GM23338 (cell line): ENCODE measurements at regions not wholly inside any gene's neighbourhood (a gene's known extent, or its start where the extent isn't known, plus 50 kb on each side); places are given as distances from the start of the nearest gene placed in this dataset.

Experiments
- ATAC-seq: fragments of 200-7000 bp; cut with Tn5 transposase; 3 replicates; pipeline ENCODE4 v1.9.1; 2020
- DNase-seq: peaks from one replicate; pipeline ENCODE4 v3.0.0-alpha.2; 2015; ENCODE audit warnings: low spot score
- H2AFZ ChIP-seq: fragments of 200-600 bp; sonication (generic); 2 replicates; pipeline ENCODE4 v1.8.0; 2016; ENCODE audit warnings: antibody characterized with exemption, mild to moderate bottlenecking, moderate library complexity
- H3F3A ChIP-seq: fragments of 200-600 bp; sonication (generic); replicated peaks from 2 replicates; pipeline ENCODE4 v1.8.0; 2017; ENCODE audit warnings: antibody characterized with exemption, mixed run types, low read depth
- H3K27ac ChIP-seq: fragments of 200-600 bp; sonication (generic); 2 replicates; pipeline ENCODE4 v1.6.1; 2016; ENCODE audit warnings: low read depth
- H3K27me3 ChIP-seq: fragments of 200-600 bp; sonication (generic); 2 replicates; pipeline ENCODE4 v1.8.0; 2016; ENCODE audit warnings: mild to moderate bottlenecking, mixed run types, moderate library complexity; ENCODE audit not compliant: insufficient read depth
- H3K36me3 ChIP-seq: fragments of 200-600 bp; sonication (generic); 2 replicates; pipeline ENCODE4 v1.8.0; 2016; ENCODE audit warnings: mild to moderate bottlenecking; ENCODE audit not compliant: insufficient read depth
- H3K4me1 ChIP-seq: fragments of 200-600 bp; sonication (generic); 2 replicates; pipeline ENCODE4 v1.8.0; 2016; ENCODE audit warnings: mild to moderate bottlenecking, moderate library complexity; ENCODE audit not compliant: insufficient read depth
- H3K4me2 ChIP-seq: fragments of 200-600 bp; sonication (generic); 2 replicates; pipeline ENCODE4 v1.7.1; 2017; ENCODE audit warnings: mixed run types
- H3K4me3 ChIP-seq: fragments of 200-600 bp; sonication (generic); 2 replicates; pipeline ENCODE4 v1.6.1; 2016; ENCODE audit warnings: mixed run types
- H3K79me2 ChIP-seq: fragments of 200-600 bp; sonication (generic); replicated peaks from 2 replicates; pipeline ENCODE4 v1.8.0; 2017; ENCODE audit warnings: mild to moderate bottlenecking; ENCODE audit not compliant: insufficient read depth
- H3K9me2 ChIP-seq: fragments of 200-600 bp; sonication (generic); 2 replicates; pipeline ENCODE4 v1.8.0; 2017; ENCODE audit not compliant: insufficient read depth
- H4K20me1 ChIP-seq: fragments of 200-600 bp; sonication (generic); replicated peaks from 2 replicates; pipeline ENCODE4 v1.8.0; 2017; ENCODE audit warnings: mild to moderate bottlenecking; ENCODE audit not compliant: insufficient read depth
- H3K27ac Mint-ChIP-seq: 2 replicates; pipeline ENCODE4 v1.8.0; 2020; ENCODE audit warnings: inconsistent platforms, mild to moderate bottlenecking, moderate library complexity, mixed read lengths
- H3K27me3 Mint-ChIP-seq: 3 replicates; pipeline ENCODE4 v1.8.0; 2022; ENCODE audit warnings: low read depth, mild to moderate bottlenecking, moderate library complexity, mixed read lengths, inconsistent platforms; ENCODE audit not compliant: insufficient read depth, poor library complexity
- H3K36me3 Mint-ChIP-seq: 3 replicates; pipeline ENCODE4 v1.8.0; 2021; ENCODE audit warnings: low read depth, mild to moderate bottlenecking, inconsistent platforms, moderate library complexity, mixed read lengths
- H3K4me1 Mint-ChIP-seq: 3 replicates; pipeline ENCODE4 v1.8.0; 2020; ENCODE audit warnings: mild to moderate bottlenecking, inconsistent platforms, mixed read lengths
- H3K4me3 Mint-ChIP-seq: 3 replicates; pipeline ENCODE4 v1.8.0; 2021; ENCODE audit warnings: moderate library complexity, mild to moderate bottlenecking, inconsistent platforms, mixed read lengths
- H3K9me3 Mint-ChIP-seq: 3 replicates; pipeline ENCODE4 v1.8.0; 2020; ENCODE audit warnings: moderate library complexity, mild to moderate bottlenecking, inconsistent platforms, mixed read lengths
- CREB1 ChIP-seq: fragments of 250-450 bp; sonication (Bioruptor Pico); IDR thresholded peaks from 2 replicates; pipeline ENCODE4 v1.5.0; 2020; ENCODE audit warnings: low read depth, mild to moderate bottlenecking, moderate library complexity
- CTCF ChIP-seq, 2 experiments: fragments of 200-600 bp in 1 of 2; sonication (generic) in 1 of 2; conservative IDR thresholded peaks; 2 replicates each; pipeline versions ENCODE4 v1.5.1 to v1.6.1; 2016 to 2017; ENCODE audit warnings: antibody characterized with exemption in 2 of 2, low read depth in 2 of 2, mild to moderate bottlenecking in 2 of 2, moderate library complexity in 1 of 2
- ETS1 ChIP-seq: IDR thresholded peaks from 2 replicates; pipeline ENCODE4 v1.6.1; 2016; ENCODE audit warnings: antibody characterized with exemption
- EZH2 ChIP-seq: fragments of 200-600 bp; sonication (generic); IDR thresholded peaks from one replicate; pipeline ENCODE4 v1.8.0; 2017; ENCODE audit warnings: antibody characterized with exemption, mild to moderate bottlenecking, low read depth; ENCODE audit not compliant: unreplicated experiment
- EZH2phosphoT487 ChIP-seq: fragments of 200-600 bp; sonication (generic); IDR thresholded peaks from one replicate; pipeline ENCODE4 v1.8.1; 2018; ENCODE audit warnings: antibody characterized with exemption; ENCODE audit not compliant: unreplicated experiment
- JUNB ChIP-seq: IDR thresholded peaks from one replicate; pipeline ENCODE4 v1.6.1; 2016; ENCODE audit warnings: antibody characterized with exemption; ENCODE audit not compliant: unreplicated experiment
- NANOG ChIP-seq: IDR thresholded peaks from 2 replicates; pipeline ENCODE4 v1.6.1; 2016; ENCODE audit warnings: antibody characterized with exemption, borderline replicate concordance
- POLR2AphosphoS5 ChIP-seq: IDR thresholded peaks from 2 replicates; pipeline ENCODE4 v1.6.1; 2016; ENCODE audit warnings: antibody characterized with exemption, low read depth
- REST ChIP-seq: IDR thresholded peaks from one replicate; pipeline ENCODE4 v1.6.1; 2018; ENCODE audit warnings: antibody characterized with exemption; ENCODE audit not compliant: unreplicated experiment
- STAT1 ChIP-seq: IDR thresholded peaks from one replicate; pipeline ENCODE4 v1.6.1; 2016; ENCODE audit warnings: antibody characterized with exemption; ENCODE audit not compliant: unreplicated experiment
- ZNF114 ChIP-seq: fragments of 250-450 bp; sonication (Bioruptor Pico); IDR thresholded peaks from 2 replicates; pipeline ENCODE4 v1.5.0; 2020; ENCODE audit warnings: mild to moderate bottlenecking, moderate library complexity
- ZNF331 ChIP-seq: fragments of 250-450 bp; sonication (Bioruptor Pico); IDR thresholded peaks from 2 replicates; pipeline ENCODE4 v1.5.0; 2020; ENCODE audit warnings: low read depth, mild to moderate bottlenecking, moderate library complexity
- ZNF462 ChIP-seq: fragments of 250-450 bp; sonication (Bioruptor Pico); IDR thresholded peaks from 2 replicates; pipeline ENCODE4 v1.5.0; 2020; ENCODE audit warnings: mild to moderate bottlenecking, moderate library complexity

- no peaks in the 10 kb centered on the region for H3K36me3 ChIP-seq
- no peak overlapping the region for H3K4me2 ChIP-seq
- no peak overlapping the region for H3K27ac Mint-ChIP-seq
- no peak for DNase-seq
- 0 out of 2 replicates have a peak, but pooled peaks cover 10% of the 10 kb centered on the region for H3K9me2 ChIP-seq
- no peaks in the 10 kb centered on the region for H3K9me3 Mint-ChIP-seq
- no peaks in the 10 kb centered on the region for H3K79me2 ChIP-seq
- no peak overlapping the region for H3K4me3 ChIP-seq
- no peak for TF ChIP-seq ZNF114
- TF ChIP-seq ZNF462 (CRISPR knock-in tag): no peak
- TF ChIP-seq REST: no peak
- no peak for TF ChIP-seq JUNB
- TF ChIP-seq STAT1: no peak
- TF ChIP-seq ETS1: no peak
- no peak for TF ChIP-seq ZNF331 (CRISPR knock-in tag)
- TF ChIP-seq POLR2AphosphoS5: no peak
- TF ChIP-seq EZH2: no peak
- TF ChIP-seq CTCF (conservative IDR thresholded peaks at IDR 0.05; ENCODE audit: low read depth in 2 of 2): no peak
- no peak for TF ChIP-seq EZH2phosphoT487
- no peak for TF ChIP-seq NANOG
- TF ChIP-seq CREB1 (CRISPR knock-in tag): no peak
- no peak overlapping the region for H3K4me3 Mint-ChIP-seq
- H4K20me1 ChIP-seq: no peaks in the 10 kb centered on the region
- H3K4me1 Mint-ChIP-seq: peaks cover 14% of the 10 kb centered on the region
- no peak overlapping the region for H2AFZ ChIP-seq
- no peaks in the 10 kb centered on the region for H3K27me3 ChIP-seq
- no peak overlapping the region for H3K27ac ChIP-seq
- H3F3A ChIP-seq: no peaks in the 10 kb centered on the region
- no peaks in the 10 kb centered on the region for H3K27me3 Mint-ChIP-seq
- ATAC-seq: no peak
- peaks cover 9% of the 10 kb centered on the region; the same call in 1 of the 2 replicates for H3K4me1 ChIP-seq
- H3K36me3 Mint-ChIP-seq: no peaks in the 10 kb centered on the region
These were observed 54.3 kb upstream of the SPACA1 start for GRCh38 chr6:87993356-87993755.
